PC-9 (cell line): ENCODE measurements at regions not wholly inside any gene's neighbourhood (a gene's known extent, or its start where the extent isn't known, plus 50 kb on each side); places are given as distances from the start of the nearest gene placed in this dataset.
A peak's percentile ranks its signal among the peaks of the same experiment; 100 is the strongest.

Experiments used
- BruUV-seq: library from RNA; stranded (reverse); fragments of 400-500 nt; replicated peaks from 2 replicates; lab custom pipeline; 2021; lab: Mats Ljungman, UMichigan
- CTCF ChIA-PET: fragments of 300-600 bp; sonication (Branson Sonifier 250); formaldehyde crosslinking; loops from one replicate; lab custom pipeline; 2022; ENCODE audit warnings: antibody characterized with exemption; lab: Charles Lee
- POLR2A ChIA-PET: fragments of 300-600 bp; sonication (Branson Sonifier 250); formaldehyde crosslinking; loops from one replicate; lab custom pipeline; 2022; ENCODE audit warnings: antibody characterized with exemption; ENCODE audit not compliant: unreplicated experiment; lab: Charles Lee
- DNase-seq, 2 experiments: peaks; one replicate each; pipeline versions ENCODE4 v3.0.0 to v3.0.0-alpha.2; 2015 to 2022; ENCODE audit warnings: mixed read lengths in 1 of 2
- H2AFZ ChIP-seq: fragments of 200-600 bp; sonication (generic); 2 replicates; pipeline ENCODE4 v1.8.1; 2017; ENCODE audit warnings: antibody characterized with exemption
- H3F3A ChIP-seq: fragments of 200-600 bp; sonication (generic); 2 replicates; pipeline ENCODE4 v1.8.1; 2017; ENCODE audit warnings: antibody characterized with exemption, mild to moderate bottlenecking, low read depth; ENCODE audit not compliant: insufficient read depth
- H3K27ac ChIP-seq: fragments of 200-600 bp; sonication (generic); 2 replicates; pipeline ENCODE4 v1.6.1; 2016; ENCODE audit warnings: mixed run types
- H3K27me3 ChIP-seq: fragments of 200-600 bp; sonication (generic); 2 replicates; pipeline ENCODE4 v1.6.1; 2016; ENCODE audit warnings: low read depth, mixed run types; ENCODE audit not compliant: insufficient read depth
- H3K36me3 ChIP-seq: fragments of 200-600 bp; sonication (generic); 2 replicates; pipeline ENCODE4 v1.6.1; 2016; ENCODE audit warnings: low read depth, mixed run types
- H3K4me1 ChIP-seq: fragments of 200-600 bp; sonication (generic); replicated peaks from 2 replicates; pipeline ENCODE4 v1.6.1; 2016; ENCODE audit warnings: mixed run types; ENCODE audit not compliant: insufficient read depth
- H3K4me2 ChIP-seq: fragments of 200-600 bp; sonication (generic); 2 replicates; pipeline ENCODE4 v1.6.1; 2017; ENCODE audit warnings: mixed run types
- H3K4me3 ChIP-seq: fragments of 200-600 bp; sonication (generic); 2 replicates; pipeline ENCODE4 v1.6.1; 2016; ENCODE audit warnings: mixed run types
- H3K79me2 ChIP-seq: fragments of 200-600 bp; sonication (generic); 2 replicates; pipeline ENCODE4 v1.6.1; 2017; ENCODE audit warnings: low read depth, mixed run types
- H3K9me2 ChIP-seq: fragments of 200-600 bp; sonication (generic); 2 replicates; pipeline ENCODE4 v1.8.1; 2017; ENCODE audit warnings: mild to moderate bottlenecking; ENCODE audit not compliant: insufficient read depth
- H3K9me3 ChIP-seq: fragments of 200-600 bp; sonication (generic); 2 replicates; pipeline ENCODE4 v1.8.1; 2016; ENCODE audit warnings: low read depth; ENCODE audit not compliant: insufficient read depth
- H4K20me1 ChIP-seq: fragments of 200-600 bp; sonication (generic); 2 replicates; pipeline ENCODE4 v1.8.1; 2017; ENCODE audit not compliant: insufficient read depth
- CTCF ChIP-seq: fragments of 200-600 bp; sonication (generic); conservative IDR thresholded peaks from 2 replicates; pipeline ENCODE4 v1.6.1; 2017; ENCODE audit warnings: mixed run types, antibody characterized with exemption, mild to moderate bottlenecking, moderate library complexity
- EZH2 ChIP-seq: fragments of 200-600 bp; sonication (generic); IDR thresholded peaks from 2 replicates; pipeline ENCODE4 v1.8.0; 2017; ENCODE audit warnings: antibody characterized with exemption, low read depth
- intact Hi-C: fragments of 100-400 bp; cut with micrococcal nuclease; formaldehyde crosslinking; loops from one replicate; pipeline ENCODE4 v1.10.0; 2022; ENCODE audit not compliant: unreplicated experiment

- H3K36me3 ChIP-seq, result no peaks in the 10 kb centered on the region
- BruUV-seq, result no TSS peak
- no peak overlapping the region for H2AFZ ChIP-seq
- H3K27ac ChIP-seq, result no peak overlapping the region
- H3K27me3 ChIP-seq, result no peaks in the 10 kb centered on the region
- TF ChIP-seq EZH2 (no peak), CTCF (no peak)
- no peaks in the 10 kb centered on the region for H3K9me2 ChIP-seq
- ChIA-PET CTCF (no interaction called here), POLR2A (no interaction called here)
- peaks cover 43% of the 10 kb centered on the region for H3K4me1 ChIP-seq
- no peak overlapping the region for H3K4me2 ChIP-seq
- intact Hi-C loops, result no loop called here
- no peaks in the 10 kb centered on the region for H3K79me2 ChIP-seq
- no peak for DNase-seq
- H4K20me1 ChIP-seq, result no peaks in the 10 kb centered on the region
- H3F3A ChIP-seq, result peaks cover 17% of the 10 kb centered on the region; the same call in 1 of the 2 replicates
- no peak overlapping the region for H3K4me3 ChIP-seq
- no peaks in the 10 kb centered on the region for H3K9me3 ChIP-seq
These were observed 95.3 kb upstream of the KCNG1 start for GRCh38 chr20:51118216-51118615.

DNA sequence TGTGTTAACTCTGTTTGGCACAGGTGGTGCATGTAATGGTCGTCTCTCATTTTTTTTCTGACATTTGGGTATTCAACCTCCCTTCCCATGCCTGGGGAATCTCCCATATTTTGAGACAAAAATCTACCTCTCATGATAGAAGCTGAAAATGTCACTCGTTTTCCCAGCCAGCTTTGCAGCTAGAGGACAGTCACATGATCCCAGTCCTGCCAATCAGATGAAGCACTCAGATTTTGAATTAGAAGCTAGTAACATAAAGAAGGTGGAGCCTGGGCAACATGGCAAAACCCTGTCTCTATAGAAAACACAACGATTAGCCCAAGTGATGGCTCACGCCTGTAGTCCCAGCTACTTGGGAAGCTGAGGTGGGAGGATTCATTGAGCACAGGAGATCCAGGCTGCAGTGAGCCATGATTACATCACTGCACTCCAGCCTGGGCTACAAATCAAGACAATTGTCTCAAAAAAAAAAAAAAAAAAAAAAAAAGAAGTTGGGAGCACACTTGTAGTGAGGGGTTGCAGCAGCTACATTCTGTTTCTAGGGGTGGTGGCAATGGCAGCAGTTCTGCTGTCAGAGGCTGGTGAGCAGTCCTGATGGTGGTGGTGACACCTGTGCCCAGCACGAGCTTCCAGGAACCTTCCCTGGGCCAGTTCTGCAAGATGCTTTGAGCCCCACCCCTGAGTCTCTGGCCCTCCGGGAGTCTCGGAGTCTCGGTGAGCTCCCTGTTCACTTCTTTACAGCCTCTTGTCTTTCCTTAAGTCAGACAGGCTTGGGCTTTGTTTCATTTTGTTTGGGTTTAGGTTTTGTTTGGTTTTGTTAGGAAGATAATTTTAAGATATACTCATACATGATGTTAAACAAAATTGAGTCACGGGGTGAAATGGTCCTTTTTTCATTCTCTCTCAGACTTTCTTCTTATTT is 94.1 kb upstream of the KCNG1 start:
- peak in 1 of 2 experiments; percentile 54 for DNase-seq
- BruUV-seq, result no TSS peak

GRCh38 chr20:51111290-51111689 is 88.4 kb upstream of the KCNG1 start:
- TF ChIP-seq CTCF (no peak), EZH2 (no peak)
- Histone ChIP-seq H2AFZ (no peak overlapping the region), H4K20me1 (no peaks in the 10 kb centered on the region), H3K4me1 (no peaks in the 10 kb centered on the region), H3K27ac (no peak overlapping the region), H3F3A (no peaks in the 10 kb centered on the region), H3K4me3 (no peak overlapping the region), H3K9me2 (no peaks in the 10 kb centered on the region), H3K9me3 (no peaks in the 10 kb centered on the region), H3K79me2 (no peaks in the 10 kb centered on the region), H3K4me2 (no peak overlapping the region), H3K36me3 (no peaks in the 10 kb centered on the region), H3K27me3 (peaks cover 64% of the 10 kb centered on the region)
- BruUV-seq, result no TSS peak
- intact Hi-C loops, result no loop called here
- DNase-seq, result no peak
- ChIA-PET POLR2A (no interaction called here), CTCF (no interaction called here)

More for the DNA sequence above, 94.1 kb upstream of the KCNG1 start:
- ChIA-PET CTCF (interaction anchor here (0.6 kb wide), 1 partner anchor 127 kb away, joined by 4 read pairs; no protein-coding TSS in a partner anchor), POLR2A (no interaction called here)
- intact Hi-C loops, result no loop called here
- no peak overlapping the region for H3K27ac ChIP-seq
- H3K36me3 ChIP-seq, result no peaks in the 10 kb centered on the region
- TF ChIP-seq CTCF, result no peak
- no peak for TF ChIP-seq EZH2
- H3K4me2 ChIP-seq, result peak overlapping the region; percentile 54
- H3K9me3 ChIP-seq, result no peaks in the 10 kb centered on the region
- H3K4me3 ChIP-seq, result no peak overlapping the region
- no peaks in the 10 kb centered on the region for H4K20me1 ChIP-seq
- peaks cover 31% of the 10 kb centered on the region for H3K4me1 ChIP-seq
- peaks cover 8% of the 10 kb centered on the region; the same call in 1 of the 2 replicates for H3F3A ChIP-seq
- H3K27me3 ChIP-seq, result peaks cover 8% of the 10 kb centered on the region; the same call in 1 of the 2 replicates
- H3K9me2 ChIP-seq, result no peaks in the 10 kb centered on the region
- no peak overlapping the region for H2AFZ ChIP-seq
- no peaks in the 10 kb centered on the region for H3K79me2 ChIP-seq
